DND-41 (cell line): ENCODE measurements at regions not wholly inside any gene's neighbourhood (a gene's known extent, or its start where the extent isn't known, plus 50 kb on each side); places are given as distances from the start of the nearest gene placed in this dataset.

Experiments used
- ATAC-seq: fragments of 200-7000 bp; cut with Tn5 transposase; 3 replicates; pipeline ENCODE4 v1.9.1; 2021; ENCODE audit warnings: low read depth; ENCODE audit not compliant: insufficient read depth
- DNase-seq: peaks from one replicate; pipeline ENCODE4 v3.0.0-alpha.2; 2020
- H2AFZ ChIP-seq: 2 replicates; pipeline ENCODE4 v1.6.0; 2012; ENCODE audit warnings: low read depth, low read length
- H3K27ac ChIP-seq: 2 replicates; pipeline ENCODE4 v1.5.1; 2012; ENCODE audit warnings: low read length, inconsistent platforms
- H3K27me3 ChIP-seq: fragments of 200-600 bp; sonication (generic); 2 replicates; pipeline ENCODE4 v1.6.0; 2012; ENCODE audit warnings: low read length, mild to moderate bottlenecking, inconsistent platforms; ENCODE audit not compliant: insufficient read depth, poor library complexity
- H3K36me3 ChIP-seq: 2 replicates; pipeline ENCODE4 v1.5.1; 2012; ENCODE audit warnings: low read length, inconsistent platforms; ENCODE audit not compliant: insufficient read depth
- H3K4me1 ChIP-seq: 2 replicates; pipeline ENCODE4 v1.5.1; 2012; ENCODE audit warnings: mild to moderate bottlenecking, low read length; ENCODE audit not compliant: insufficient read depth
- H3K4me2 ChIP-seq: 2 replicates; pipeline ENCODE4 v1.6.0; 2012; ENCODE audit warnings: mild to moderate bottlenecking, moderate library complexity, low read length, inconsistent platforms; ENCODE audit not compliant: insufficient read depth
- H3K4me3 ChIP-seq, 2 experiments: fragments of 200-600 bp in 1 of 2; shearing (Covaris generic) in 1 of 2; 2 replicates each; pipeline ENCODE4 v1.5.1; 2012 to 2016; ENCODE audit warnings: inconsistent platforms in 2 of 2, low read length in 2 of 2, mild to moderate bottlenecking in 2 of 2, low read depth in 1 of 2, moderate library complexity in 1 of 2
- H3K79me2 ChIP-seq: 2 replicates; pipeline ENCODE4 v1.6.0; 2012; ENCODE audit warnings: low read length, inconsistent platforms; ENCODE audit not compliant: insufficient read depth
- H3K9ac ChIP-seq: 2 replicates; pipeline ENCODE4 v1.6.0; 2012; ENCODE audit warnings: low read depth, mild to moderate bottlenecking, inconsistent platforms, low read length, moderate library complexity
- H3K9me3 ChIP-seq: 2 replicates; pipeline ENCODE4 v1.5.1; 2012; ENCODE audit warnings: low read length, moderate library complexity, mild to moderate bottlenecking, inconsistent platforms; ENCODE audit not compliant: insufficient read depth, severe bottlenecking
- H4K20me1 ChIP-seq: 2 replicates; pipeline ENCODE4 v1.6.0; 2012; ENCODE audit warnings: low read length; ENCODE audit not compliant: insufficient read depth
- EZH2 ChIP-seq: IDR thresholded peaks from 3 replicates; pipeline ENCODE4 v1.6.1; 2012; ENCODE audit warnings: borderline replicate concordance, low read depth, mild to moderate bottlenecking, moderate library complexity, low read length, inconsistent platforms; ENCODE audit not compliant: severe bottlenecking
- TF ChIP-seq, protein P1 (sequence below): IDR thresholded peaks from 2 replicates; pipeline ENCODE4 v1.5.1; 2012; ENCODE audit warnings: borderline replicate concordance, low read length, moderate library complexity, mild to moderate bottlenecking; ENCODE audit not compliant: poor library complexity, severe bottlenecking; ENCODE audit errors: extremely low read depth

DNA sequence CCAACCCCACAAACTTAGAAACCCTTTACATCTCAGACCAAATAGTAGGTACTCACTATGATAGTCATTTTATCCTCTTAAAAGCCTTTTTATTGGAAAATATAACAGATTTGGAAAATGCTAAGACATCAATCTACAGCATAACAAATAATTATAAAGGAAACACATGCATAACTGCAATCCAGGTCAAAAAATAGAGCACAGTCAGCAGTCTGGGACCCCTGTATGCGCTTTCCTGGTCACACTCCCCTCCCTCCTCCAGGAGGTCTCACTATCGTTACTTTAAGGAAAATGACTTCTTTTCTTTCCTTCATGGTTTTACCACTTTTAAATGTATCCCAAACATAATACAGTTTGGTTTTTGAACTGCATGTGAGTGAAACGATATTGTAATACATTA lies 90.5 kb upstream of the CCDC150 start:
- no peaks in the 10 kb centered on the region for H3K4me1 ChIP-seq

GRCh38 chr2:196551014-196551413 lies 88.5 kb upstream of the CCDC150 start:
- Histone ChIP-seq H3K79me2 (no peaks in the 10 kb centered on the region), H3K9me3 (no peaks in the 10 kb centered on the region), H3K4me3 (no peak overlapping the region), H3K36me3 (no peaks in the 10 kb centered on the region), H3K9ac (no peak overlapping the region), H3K4me1 (no peaks in the 10 kb centered on the region), H3K4me2 (no peak overlapping the region), H3K27me3 (no peaks in the 10 kb centered on the region), H3K27ac (no peak overlapping the region), H4K20me1 (no peaks in the 10 kb centered on the region), H2AFZ (no peak overlapping the region)
- TF ChIP-seq, protein P1, sequence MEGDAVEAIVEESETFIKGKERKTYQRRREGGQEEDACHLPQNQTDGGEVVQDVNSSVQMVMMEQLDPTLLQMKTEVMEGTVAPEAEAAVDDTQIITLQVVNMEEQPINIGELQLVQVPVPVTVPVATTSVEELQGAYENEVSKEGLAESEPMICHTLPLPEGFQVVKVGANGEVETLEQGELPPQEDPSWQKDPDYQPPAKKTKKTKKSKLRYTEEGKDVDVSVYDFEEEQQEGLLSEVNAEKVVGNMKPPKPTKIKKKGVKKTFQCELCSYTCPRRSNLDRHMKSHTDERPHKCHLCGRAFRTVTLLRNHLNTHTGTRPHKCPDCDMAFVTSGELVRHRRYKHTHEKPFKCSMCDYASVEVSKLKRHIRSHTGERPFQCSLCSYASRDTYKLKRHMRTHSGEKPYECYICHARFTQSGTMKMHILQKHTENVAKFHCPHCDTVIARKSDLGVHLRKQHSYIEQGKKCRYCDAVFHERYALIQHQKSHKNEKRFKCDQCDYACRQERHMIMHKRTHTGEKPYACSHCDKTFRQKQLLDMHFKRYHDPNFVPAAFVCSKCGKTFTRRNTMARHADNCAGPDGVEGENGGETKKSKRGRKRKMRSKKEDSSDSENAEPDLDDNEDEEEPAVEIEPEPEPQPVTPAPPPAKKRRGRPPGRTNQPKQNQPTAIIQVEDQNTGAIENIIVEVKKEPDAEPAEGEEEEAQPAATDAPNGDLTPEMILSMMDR = no peak
- no peak for TF ChIP-seq EZH2
- ATAC-seq (no peak), DNase-seq (no peak)

More for the DNA sequence above, 90.5 kb upstream of the CCDC150 start:
- no peaks in the 10 kb centered on the region for H3K79me2 ChIP-seq
- ATAC-seq (no peak), DNase-seq (no peak)
- H2AFZ ChIP-seq = no peak overlapping the region
- H3K4me2 ChIP-seq = no peak overlapping the region
- no peak overlapping the region for H3K27ac ChIP-seq
- H3K4me3 ChIP-seq = no peak overlapping the region
- H3K36me3 ChIP-seq = no peaks in the 10 kb centered on the region
- H4K20me1 ChIP-seq = no peaks in the 10 kb centered on the region
- no peak for TF ChIP-seq EZH2
- TF ChIP-seq, protein P1 = no peak
- no peak overlapping the region for H3K9ac ChIP-seq
- H3K27me3 ChIP-seq = no peaks in the 10 kb centered on the region
- no peaks in the 10 kb centered on the region for H3K9me3 ChIP-seq

DNA sequence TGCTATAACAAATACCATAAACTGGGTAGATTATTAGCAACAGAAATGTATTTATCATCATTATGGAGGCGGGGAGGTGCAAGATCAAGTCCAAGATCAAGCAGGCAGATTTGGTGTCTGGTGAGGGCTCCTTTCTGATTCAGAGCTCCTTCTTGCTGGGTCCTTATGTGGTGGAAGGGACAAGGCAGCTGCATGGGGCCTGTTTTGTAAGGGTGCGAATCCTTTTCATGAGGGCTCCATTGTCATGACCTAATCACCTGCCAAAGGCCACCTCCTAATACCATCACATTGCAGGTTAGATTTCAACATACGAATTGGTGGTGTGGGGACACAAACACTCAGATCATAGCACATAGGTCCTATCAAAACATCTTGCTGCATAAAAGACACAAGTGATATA lies 84.4 kb upstream of the CCDC150 start:
- ATAC-seq (no peak), DNase-seq (no peak)
- no peak overlapping the region for H3K4me3 ChIP-seq

More for the DNA sequence above, 84.4 kb upstream of the CCDC150 start:
- no peaks in the 10 kb centered on the region for H4K20me1 ChIP-seq
- no peak overlapping the region for H3K4me2 ChIP-seq
- no peak overlapping the region for H3K9ac ChIP-seq
- no peaks in the 10 kb centered on the region for H3K36me3 ChIP-seq
- no peaks in the 10 kb centered on the region for H3K79me2 ChIP-seq
- H3K27me3 ChIP-seq = no peaks in the 10 kb centered on the region
- no peak overlapping the region for H3K27ac ChIP-seq
- no peak overlapping the region for H2AFZ ChIP-seq
- no peaks in the 10 kb centered on the region for H3K9me3 ChIP-seq
- TF ChIP-seq, protein P1 = no peak
- TF ChIP-seq EZH2 = no peak
- H3K4me1 ChIP-seq = no peaks in the 10 kb centered on the region
